ENCODE measurements at regions not wholly inside any gene's neighbourhood (a gene's known extent, or its start where the extent isn't known, plus 50 kb on each side); places are given as distances from the start of the nearest gene placed in this dataset.

GRCh38 chr3:70871909-70872656 lies 559.6 kb upstream of the MDFIC2 start:
- H3K9ac ChIP-seq = no peak overlapping the region
- H3F3A ChIP-seq (replicated peaks; ENCODE audit: insufficient read depth) = no peaks in the 10 kb centered on the region
- peak overlapping the region; percentile 44; the same call in 1 of the 2 replicates for H2AFZ ChIP-seq (ENCODE audit: low read depth)
- no peaks in the 10 kb centered on the region for H4K20me1 ChIP-seq (ENCODE audit: insufficient read depth)
- H3K4me1 ChIP-seq (ENCODE audit: control insufficient read depth in 1 of 2, insufficient read depth in 2 of 2, low read depth in 1 of 2, low read length in 1 of 2) = no peaks in the 10 kb centered on the region
- no peaks in the 10 kb centered on the region for H3K79me2 ChIP-seq (ENCODE audit: insufficient read depth)
- no peak for DNase-seq
- TF ChIP-seq GABPA (IDR thresholded peaks at IDR 0.05; ENCODE audit: low read depth) (no peak), RFX5 (IDR thresholded peaks at IDR 0.05; ENCODE audit: low read length) (no peak), NFIC (IDR thresholded peaks at IDR 0.05; ENCODE audit: borderline replicate concordance) (no peak), EZH2phosphoT487 (IDR thresholded peaks at IDR 0.05; ENCODE audit: borderline replicate concordance, low read depth) (no peak), RCOR1 (IDR thresholded peaks at IDR 0.05; ENCODE audit: low read length) (no peak), RXRA (IDR thresholded peaks at IDR 0.05; ENCODE audit: borderline replicate concordance, low read depth) (no peak), ELF1 (IDR thresholded peaks at IDR 0.05) (no peak)
- ChIA-PET POLR2A (no interaction called here), CTCF (no interaction called here)
- H3K27ac ChIP-seq (ENCODE audit: low read depth in 2 of 2, low read length in 1 of 2) = no peak overlapping the region
- H3K9me2 ChIP-seq = no peaks in the 10 kb centered on the region
- no peak overlapping the region for H3K4me2 ChIP-seq
- no peak overlapping the region for H3K4me3 ChIP-seq (ENCODE audit: low read depth in 2 of 2, low read length in 1 of 2)
- no peaks in the 10 kb centered on the region for H3K27me3 ChIP-seq (ENCODE audit: insufficient read depth)
- H3K36me3 ChIP-seq (replicated peaks in 1 of 2; ENCODE audit: control insufficient read depth in 1 of 2, insufficient read depth in 2 of 2, low read length in 1 of 2) = no peaks in the 10 kb centered on the region
- 62% methylated on average over 4 of the region's 4 CpGs for WGBS (ENCODE audit: low lambda C conversion rate)
- no peaks in the 10 kb centered on the region for H3K9me3 ChIP-seq

DNA sequence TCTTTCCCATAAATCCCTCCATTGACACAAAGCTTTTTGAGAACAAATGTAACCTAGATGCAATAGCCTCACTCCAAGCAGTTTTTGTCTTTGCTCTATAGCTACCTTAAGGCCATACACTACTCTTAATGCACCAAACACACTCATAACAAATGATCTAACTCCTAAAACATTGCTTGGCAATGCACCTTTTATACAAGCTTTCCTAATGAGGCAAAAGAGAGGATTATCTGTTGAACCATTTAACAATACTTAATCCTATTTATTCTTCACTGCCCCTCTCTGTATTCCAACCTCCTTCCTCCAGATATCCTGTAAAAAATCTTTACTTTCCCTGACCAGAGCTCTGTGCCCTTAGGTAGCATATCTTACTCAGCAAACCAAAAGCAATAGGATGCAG lies 558.1 kb upstream of the MDFIC2 start:
- H4K20me1 ChIP-seq (ENCODE audit: insufficient read depth) = no peaks in the 10 kb centered on the region
- H3K9me2 ChIP-seq = no peaks in the 10 kb centered on the region
- no peak for DNase-seq
- H3K27ac ChIP-seq (ENCODE audit: low read depth in 2 of 2, low read length in 1 of 2) = no peak overlapping the region
- no peak overlapping the region for H2AFZ ChIP-seq (ENCODE audit: low read depth)
- no peaks in the 10 kb centered on the region for H3K79me2 ChIP-seq (ENCODE audit: insufficient read depth)
- no peaks in the 10 kb centered on the region for H3K4me1 ChIP-seq (ENCODE audit: control insufficient read depth in 1 of 2, insufficient read depth in 2 of 2, low read depth in 1 of 2, low read length in 1 of 2)
- H3K9ac ChIP-seq = no peak overlapping the region
- no peaks in the 10 kb centered on the region for H3K9me3 ChIP-seq
- no peaks in the 10 kb centered on the region for H3K36me3 ChIP-seq (replicated peaks in 1 of 2; ENCODE audit: control insufficient read depth in 1 of 2, insufficient read depth in 2 of 2, low read length in 1 of 2)
- no peaks in the 10 kb centered on the region for H3K27me3 ChIP-seq (ENCODE audit: insufficient read depth)
- ChIA-PET POLR2A (no interaction called here), CTCF (no interaction called here)
- TF ChIP-seq NFIC (IDR thresholded peaks at IDR 0.05; ENCODE audit: borderline replicate concordance) (no peak), RCOR1 (IDR thresholded peaks at IDR 0.05; ENCODE audit: low read length) (no peak), YY1 (IDR thresholded peaks at IDR 0.05; ENCODE audit: low read depth) (no peak), GATA2 (CRISPR knock-in tag; IDR thresholded peaks at IDR 0.05) (no peak), CTCF (IDR thresholded peaks at IDR 0.05) (no peak), POLR2AphosphoS5 (IDR thresholded peaks at IDR 0.05; ENCODE audit: low read depth, low read length) (no peak), FOXJ3 (CRISPR knock-in tag; IDR thresholded peaks at IDR 0.05) (no peak), ELF1 (IDR thresholded peaks at IDR 0.05) (no peak), TEAD4 (IDR thresholded peaks at IDR 0.05; ENCODE audit: borderline replicate concordance, insufficient read depth) (no peak), EZH2phosphoT487 (IDR thresholded peaks at IDR 0.05; ENCODE audit: borderline replicate concordance, low read depth) (no peak), SMC3 (IDR thresholded peaks at IDR 0.05; ENCODE audit: low read depth, low read length) (no peak), JUND (IDR thresholded peaks at IDR 0.05) (no peak), NRF1 (IDR thresholded peaks at IDR 0.05; ENCODE audit: low read depth, low read length) (no peak), GABPA (IDR thresholded peaks at IDR 0.05; ENCODE audit: low read depth) (no peak), EP300 (IDR thresholded peaks at IDR 0.05; ENCODE audit: borderline replicate concordance in 1 of 2, low read depth in 1 of 2, low read length in 1 of 2) (no peak), CHD2 (IDR thresholded peaks at IDR 0.05; ENCODE audit: low read length, partially characterized antibody) (no peak)
- TF ChIP-seq, protein P1, sequence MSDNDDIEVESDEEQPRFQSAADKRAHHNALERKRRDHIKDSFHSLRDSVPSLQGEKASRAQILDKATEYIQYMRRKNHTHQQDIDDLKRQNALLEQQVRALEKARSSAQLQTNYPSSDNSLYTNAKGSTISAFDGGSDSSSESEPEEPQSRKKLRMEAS (IDR thresholded peaks at IDR 0.05; ENCODE audit: low read depth) = no peak
- TF ChIP-seq, protein P2, sequence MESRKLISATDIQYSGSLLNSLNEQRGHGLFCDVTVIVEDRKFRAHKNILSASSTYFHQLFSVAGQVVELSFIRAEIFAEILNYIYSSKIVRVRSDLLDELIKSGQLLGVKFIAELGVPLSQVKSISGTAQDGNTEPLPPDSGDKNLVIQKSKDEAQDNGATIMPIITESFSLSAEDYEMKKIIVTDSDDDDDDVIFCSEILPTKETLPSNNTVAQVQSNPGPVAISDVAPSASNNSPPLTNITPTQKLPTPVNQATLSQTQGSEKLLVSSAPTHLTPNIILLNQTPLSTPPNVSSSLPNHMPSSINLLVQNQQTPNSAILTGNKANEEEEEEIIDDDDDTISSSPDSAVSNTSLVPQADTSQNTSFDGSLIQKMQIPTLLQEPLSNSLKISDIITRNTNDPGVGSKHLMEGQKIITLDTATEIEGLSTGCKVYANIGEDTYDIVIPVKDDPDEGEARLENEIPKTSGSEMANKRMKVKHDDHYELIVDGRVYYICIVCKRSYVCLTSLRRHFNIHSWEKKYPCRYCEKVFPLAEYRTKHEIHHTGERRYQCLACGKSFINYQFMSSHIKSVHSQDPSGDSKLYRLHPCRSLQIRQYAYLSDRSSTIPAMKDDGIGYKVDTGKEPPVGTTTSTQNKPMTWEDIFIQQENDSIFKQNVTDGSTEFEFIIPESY (IDR thresholded peaks at IDR 0.05; ENCODE audit: borderline replicate concordance, low read depth) = no peak
- H3K4me3 ChIP-seq (ENCODE audit: low read depth in 2 of 2, low read length in 1 of 2) = no peak overlapping the region
- H3K4me2 ChIP-seq = no peak overlapping the region
- no peaks in the 10 kb centered on the region for H3F3A ChIP-seq (replicated peaks; ENCODE audit: insufficient read depth)
